Fibroblast of skin of scalp (primary cell): ENCODE measurements at regions not wholly inside any gene's neighbourhood (a gene's known extent, or its start where the extent isn't known, plus 50 kb on each side); places are given as distances from the start of the nearest gene placed in this dataset.

Source experiments
- DNase-seq: peaks from one replicate; pipeline ENCODE4 v3.0.0-alpha.2; 2013

DNA sequence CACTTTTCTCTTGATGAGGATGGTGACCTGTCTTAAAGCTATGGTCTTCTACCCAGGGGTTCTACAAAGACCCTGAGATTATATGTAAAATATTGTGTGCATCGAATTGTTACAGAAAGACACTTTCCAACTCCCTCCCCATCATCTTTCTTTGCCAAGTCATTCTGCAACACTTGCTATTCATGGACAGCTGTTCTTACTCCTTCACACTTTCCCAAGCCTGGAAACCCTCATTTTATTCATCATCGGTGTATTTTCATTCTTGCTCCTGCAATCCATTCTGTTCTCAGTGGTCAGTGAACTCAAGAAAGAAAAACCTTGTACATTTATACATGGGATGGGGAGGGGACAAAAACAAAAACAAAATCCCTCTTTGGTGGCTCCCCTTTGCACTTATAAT lies 90.5 kb upstream of the STXBP6 start:
- no peak for DNase-seq

DNA sequence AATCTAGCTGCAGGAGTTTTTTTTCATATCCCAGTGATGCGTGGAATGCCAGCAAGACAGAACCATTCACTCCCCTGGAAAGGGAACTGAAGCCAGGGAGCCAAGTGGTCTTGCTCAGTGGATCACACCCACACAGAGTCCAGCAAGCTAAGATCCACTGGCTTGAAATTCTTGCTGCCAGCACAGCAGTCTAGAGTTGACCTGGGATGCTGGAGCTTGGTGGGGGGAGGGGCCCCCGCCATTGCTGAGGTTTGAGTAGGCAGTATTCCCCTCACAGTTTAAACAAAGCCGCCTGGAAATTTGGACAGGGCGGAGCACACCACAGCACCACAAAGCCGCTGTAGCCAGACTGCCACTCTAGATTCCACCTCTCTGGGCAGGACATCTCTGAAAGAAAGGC lies 86.9 kb upstream of the STXBP6 start:
- DNase-seq, result no peak

GRCh38 chr14:25134184-25134583 lies 84.2 kb upstream of the STXBP6 start:
- DNase-seq, result no peak

- DNase-seq, result peak; percentile 65
These were observed 82.9 kb upstream of the STXBP6 start for GRCh38 chr14:25132732-25133422.

DNA sequence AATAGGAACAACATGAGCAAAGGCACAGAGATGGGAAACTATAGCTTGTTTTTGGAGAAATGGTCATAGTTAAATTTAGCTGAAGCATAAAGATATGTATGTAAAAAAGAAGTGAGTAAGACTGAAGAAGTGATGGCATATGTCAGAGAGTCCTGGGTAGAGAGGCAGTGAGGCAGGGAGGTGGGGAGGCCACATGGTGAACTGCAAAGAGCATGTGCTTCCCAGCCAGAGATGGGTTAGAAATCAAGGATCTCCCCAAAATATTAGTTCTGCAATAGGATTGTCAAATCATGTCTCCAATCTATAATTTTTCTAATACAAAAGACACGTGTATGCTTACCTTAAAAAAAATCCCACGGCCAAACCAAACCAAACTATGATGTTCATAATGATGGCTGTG lies 82.1 kb upstream of the STXBP6 start:
- DNase-seq, result no peak

DNA sequence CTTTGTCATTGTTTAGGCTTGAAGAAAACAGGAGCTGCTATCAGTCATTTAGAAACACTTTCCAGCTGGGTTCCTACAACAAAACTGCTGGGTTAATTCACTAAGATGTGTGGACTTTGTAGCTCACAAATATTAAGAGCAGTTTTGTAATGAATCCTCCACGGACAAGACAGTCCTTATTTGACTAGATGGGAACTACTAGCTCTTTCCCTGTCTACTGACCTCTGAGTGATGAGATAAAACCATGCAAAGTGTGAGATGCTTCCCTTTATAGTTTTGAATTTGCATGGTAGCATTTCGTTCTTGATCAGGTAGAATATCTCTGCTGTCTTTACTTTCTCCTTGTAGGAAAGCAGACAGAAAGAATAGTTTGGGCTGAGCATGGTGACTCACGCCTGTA lies 72.9 kb upstream of the STXBP6 start:
- DNase-seq, result no peak

- DNase-seq, result no peak
These were observed 72.3 kb upstream of the STXBP6 start for GRCh38 chr14:25122211-25122610.

GRCh38 chr14:25121337-25122129 lies 71.6 kb upstream of the STXBP6 start:
- DNase-seq, result peak; percentile 95

DNA sequence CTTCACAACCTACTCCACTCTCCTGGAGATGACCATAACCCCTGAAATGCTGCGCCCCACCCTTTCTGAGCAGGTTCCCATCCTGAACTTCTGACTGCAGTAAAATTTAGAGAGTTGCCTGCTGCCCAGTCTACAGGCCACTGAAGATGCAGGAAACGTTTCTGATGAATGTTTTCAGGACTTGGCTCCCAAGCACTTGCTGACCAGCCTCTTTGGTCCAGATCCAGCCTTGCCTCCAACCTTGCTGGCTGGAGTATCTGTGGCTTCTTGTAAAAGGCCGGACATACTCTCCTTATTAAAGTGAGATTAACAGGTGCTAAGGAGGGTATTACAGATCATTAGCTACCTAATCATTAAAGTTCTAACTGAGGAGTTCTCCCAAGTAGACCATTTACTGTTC lies 70.3 kb upstream of the STXBP6 start:
- DNase-seq, result no peak

- DNase-seq, result no peak
These were observed 68.7 kb upstream of the STXBP6 start for GRCh38 chr14:25118671-25119070.

- DNase-seq, result no peak
These were observed 67.4 kb upstream of the STXBP6 start for GRCh38 chr14:25117342-25117741.

DNA sequence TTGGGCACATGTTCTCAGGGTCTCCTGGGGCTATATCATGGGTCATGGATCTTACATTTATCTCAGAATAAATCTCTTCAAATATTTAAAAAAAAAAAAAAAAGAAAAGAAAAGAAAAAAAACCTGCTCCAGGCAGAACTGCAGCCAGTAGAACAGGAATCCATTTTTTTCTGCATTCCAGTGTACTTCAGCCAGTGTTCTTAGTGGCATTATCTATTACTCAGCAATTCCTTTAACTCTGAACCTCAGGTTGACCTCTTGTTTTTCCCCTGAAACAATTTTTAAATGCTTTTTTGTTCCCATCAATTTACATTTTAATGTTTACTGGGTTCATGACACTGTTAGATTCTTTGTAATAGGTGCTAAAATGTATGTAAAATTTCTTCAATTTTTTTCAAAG lies 66.7 kb upstream of the STXBP6 start:
- peak; percentile 37 for DNase-seq

DNA sequence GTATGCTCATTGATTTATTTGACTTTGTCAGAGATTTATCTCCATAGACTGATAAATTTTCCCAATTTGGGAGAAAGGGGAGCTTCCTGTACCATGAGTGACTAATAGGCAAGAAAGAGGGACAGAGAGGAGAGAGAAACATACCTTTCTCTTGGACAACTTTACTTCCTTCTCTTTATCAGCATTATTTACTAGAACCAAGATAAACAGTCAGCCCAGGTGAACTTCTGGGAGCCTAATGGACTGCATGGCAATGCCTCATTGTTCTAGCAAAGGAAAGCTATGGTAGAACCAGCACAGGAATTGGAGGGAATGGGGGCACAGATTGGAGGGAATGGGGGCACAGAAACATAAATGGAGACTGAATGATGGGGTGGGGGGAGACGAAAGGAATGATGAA lies 63.4 kb upstream of the STXBP6 start:
- no peak for DNase-seq

GRCh38 chr14:25111061-25111601 lies 61.2 kb upstream of the STXBP6 start:
- peak; percentile 98 for DNase-seq

GRCh38 chr14:25110106-25110505 lies 60.2 kb upstream of the STXBP6 start:
- peak; percentile 54 for DNase-seq

GRCh38 chr14:25108959-25109358 lies 59.0 kb upstream of the STXBP6 start:
- peak; percentile 49 for DNase-seq

DNA sequence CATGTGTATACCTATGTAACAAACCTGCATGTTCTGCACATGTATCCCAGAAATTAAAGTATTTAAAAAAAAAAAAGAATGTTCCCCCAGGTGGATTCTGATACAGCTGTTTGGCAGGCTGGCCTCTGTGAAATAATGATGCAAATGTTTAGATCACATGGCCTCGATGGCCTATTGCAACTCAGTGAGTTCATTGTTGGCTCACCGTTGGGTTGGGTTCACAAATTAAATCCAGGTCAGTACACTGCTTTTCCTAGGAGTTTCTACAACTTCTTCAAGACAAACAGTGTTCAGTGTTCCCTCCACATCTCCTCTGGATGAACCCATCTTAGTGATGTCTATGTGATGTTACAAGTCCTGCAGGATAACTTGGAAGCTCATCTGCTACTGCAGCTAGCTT lies 58.3 kb upstream of the STXBP6 start:
- DNase-seq, result no peak

GRCh38 chr14:25103820-25104219 lies 53.9 kb upstream of the STXBP6 start:
- no peak for DNase-seq

DNA sequence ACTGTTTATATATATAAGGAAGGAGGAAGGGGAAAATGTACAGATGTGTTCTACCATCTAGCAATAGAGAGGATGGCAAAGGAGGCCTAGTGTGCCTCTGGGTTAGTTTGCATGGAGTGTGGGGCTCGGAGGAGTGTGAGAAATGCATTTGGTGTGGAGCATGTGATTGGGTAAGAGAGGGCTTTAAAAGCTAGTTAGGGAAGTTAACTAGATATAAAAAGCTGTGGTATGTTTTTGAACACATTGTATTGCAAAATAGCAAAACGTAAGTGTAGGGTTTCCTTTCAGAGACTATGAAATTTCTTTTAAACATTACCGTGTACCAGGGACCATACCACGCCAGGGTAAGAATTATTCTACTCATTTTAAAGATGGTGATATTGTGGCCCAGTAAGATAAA lies 53.3 kb upstream of the STXBP6 start:
- no peak for DNase-seq

DNA sequence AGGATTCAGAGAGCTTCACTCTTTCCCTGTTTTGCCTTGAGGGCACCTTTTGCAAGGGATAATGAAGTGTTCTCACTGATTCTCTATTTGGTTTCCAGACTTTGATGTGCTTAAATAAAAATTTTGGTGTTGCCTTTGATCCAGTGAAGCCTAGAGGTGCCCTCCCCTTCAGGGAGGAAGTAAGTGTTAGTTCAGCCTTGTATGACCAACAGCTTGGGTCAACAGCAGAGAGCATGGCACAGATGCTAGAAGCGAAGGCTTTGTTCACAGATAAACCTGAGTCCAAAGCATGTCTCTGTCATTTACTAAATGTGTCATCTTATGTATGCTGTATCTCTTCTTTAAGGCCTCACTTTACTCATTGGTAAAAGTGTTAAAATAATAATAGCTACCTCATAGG lies 52.8 kb upstream of the STXBP6 start:
- no peak for DNase-seq

- DNase-seq, result no peak
These were observed 51.3 kb upstream of the STXBP6 start for GRCh38 chr14:25101276-25101675.
